HepG2 (cell line): ENCODE measurements at regions not wholly inside any gene's neighbourhood (a gene's known extent, or its start where the extent isn't known, plus 50 kb on each side); places are given as distances from the start of the nearest gene placed in this dataset.

Experiments used
- ATAC-seq: fragments of 200-7000 bp; cut with Tn5 transposase; 3 replicates; pipeline ENCODE4 v1.9.1; 2020; ENCODE audit warnings: mild to moderate bottlenecking, moderate library complexity
- BruUV-seq: library from RNA; stranded (reverse); fragments of 400-500 nt; replicated peaks from 2 replicates; lab custom pipeline; 2021; lab: Mats Ljungman, UMichigan
- CTCF ChIA-PET: fragments of 300-600 bp; formaldehyde crosslinking; extraction: SDS; loops from one replicate; lab custom pipeline; 2021; ENCODE audit warnings: low total read pairs, inconsistent platforms, low intra/inter-chr PET ratio; lab: Yijun Ruan, JAX
- POLR2A ChIA-PET: fragments of 350-600 bp; sonication (Branson Sonifier 250); formaldehyde crosslinking; loops from one replicate; lab custom pipeline; 2020; ENCODE audit warnings: antibody characterized with exemption, inconsistent platforms; lab: Yijun Ruan, JAX
- DNase-seq: peaks from one replicate; pipeline ENCODE4 v3.0.0-alpha.2; 2015; ENCODE audit warnings: low spot score
- FAIRE-seq: peaks from 3 replicates; lab custom pipeline; 2011; peaks lifted over from hg19 to GRCh38; lab: Jason Lieb, UNC
- H2AFZ ChIP-seq: one replicate; pipeline ENCODE4 v1.6.1; 2011; ENCODE audit warnings: low read length, inconsistent platforms
- H3K27ac ChIP-seq: fragments of 300-600 bp; 3 replicates; pipeline ENCODE4 v1.8.0; 2011; ENCODE audit warnings: mixed run types, mild to moderate bottlenecking, mixed read lengths, low read length, inconsistent platforms; ENCODE audit not compliant: insufficient read depth; ENCODE audit errors: extremely low read length
- H3K27me3 ChIP-seq, 2 experiments: fragments of 200-600 bp in 1 of 2; 2 replicates in 1 of 2; 3 replicates in 1 of 2; pipeline versions ENCODE4 v1.6.0 to v1.8.0; 2011; ENCODE audit warnings: low read length in 2 of 2, mild to moderate bottlenecking in 2 of 2, moderate library complexity in 2 of 2, inconsistent platforms in 1 of 2; ENCODE audit not compliant: insufficient read depth in 2 of 2, control insufficient read depth in 1 of 2
- H3K36me3 ChIP-seq, 2 experiments: fragments of 200-600 bp in 1 of 2; replicated peaks in 1 of 2; 2 replicates in 1 of 2; 3 replicates in 1 of 2; pipeline versions ENCODE4 v1.5.1 to v1.8.0; 2011; ENCODE audit warnings: low read length in 2 of 2, inconsistent platforms in 1 of 2; ENCODE audit not compliant: insufficient read depth in 2 of 2, control insufficient read depth in 1 of 2
- H3K4me1 ChIP-seq: 2 replicates; pipeline ENCODE4 v1.5.1; 2012; ENCODE audit warnings: low read length, inconsistent platforms; ENCODE audit not compliant: insufficient read depth
- H3K4me2 ChIP-seq: 2 replicates; pipeline ENCODE4 v1.6.0; 2011; ENCODE audit warnings: low read depth, low read length, inconsistent platforms
- H3K4me3 ChIP-seq, 3 experiments: fragments of 200-600 bp in 1 of 3; sonication (generic), shearing (Covaris generic) in 1 of 3; replicated peaks in 1 of 3; 2 replicates each; pipeline ENCODE4 v1.5.1; 2011 to 2016; ENCODE audit warnings: low read length in 3 of 3, inconsistent platforms in 2 of 3, low read depth in 2 of 3, mild to moderate bottlenecking in 2 of 3, control low read depth in 1 of 3, mixed read lengths in 1 of 3; ENCODE audit not compliant: insufficient read depth in 1 of 3
- H3K79me2 ChIP-seq: one replicate; pipeline ENCODE4 v1.6.1; 2011; ENCODE audit warnings: low read length, inconsistent platforms; ENCODE audit not compliant: insufficient read depth
- H3K9ac ChIP-seq: 2 replicates; pipeline ENCODE4 v1.6.0; 2011; ENCODE audit warnings: mild to moderate bottlenecking, low read depth, low read length, inconsistent platforms; ENCODE audit not compliant: insufficient read depth
- H3K9me3 ChIP-seq: 2 replicates; pipeline ENCODE4 v1.5.1; 2012; ENCODE audit warnings: mild to moderate bottlenecking, low read length
- H4K20me1 ChIP-seq: 2 replicates; pipeline ENCODE4 v1.6.0; 2011; ENCODE audit warnings: inconsistent platforms, mild to moderate bottlenecking, low read length, moderate library complexity; ENCODE audit not compliant: insufficient read depth
- ATRX ChIP-seq: sonication (generic); formaldehyde crosslinking; IDR thresholded peaks from 2 replicates; pipeline ENCODE4 v1.4.0; 2020; ENCODE audit warnings: missing genetic modification reagents, borderline replicate concordance
- CSRNP1 ChIP-seq: sonication (generic); formaldehyde crosslinking; IDR thresholded peaks from 2 replicates; pipeline ENCODE4 v1.8.1; 2023; ENCODE audit warnings: mild to moderate bottlenecking, missing genetic modification reagents
- FOSL1 ChIP-seq: sonication (generic); formaldehyde crosslinking; IDR thresholded peaks from 2 replicates; pipeline ENCODE4 v1.9.0; 2021; ENCODE audit warnings: missing genetic modification reagents, borderline replicate concordance
- HHEX ChIP-seq: IDR thresholded peaks from 2 replicates; pipeline ENCODE4 v1.6.1; 2016; ENCODE audit warnings: control low read depth
- IRX3 ChIP-seq: sonication (generic); formaldehyde crosslinking; IDR thresholded peaks from 2 replicates; pipeline ENCODE4 v1.8.1; 2023; ENCODE audit warnings: mild to moderate bottlenecking, low read depth, missing genetic modification reagents, borderline replicate concordance
- NBN ChIP-seq: fragments of 450-650 bp; conservative IDR thresholded peaks from 2 replicates; pipeline ENCODE4 v1.6.1; 2017
- NCOA5 ChIP-seq: sonication (generic); formaldehyde crosslinking; IDR thresholded peaks from 2 replicates; pipeline ENCODE4 v1.4.0; 2020; ENCODE audit warnings: missing genetic modification reagents
- NPAS2 ChIP-seq: sonication (generic); formaldehyde crosslinking; IDR thresholded peaks from 2 replicates; pipeline ENCODE4 v1.8.0; 2022; ENCODE audit warnings: mild to moderate bottlenecking, missing genetic modification reagents, borderline replicate concordance
- POLR2AphosphoS5 ChIP-seq: IDR thresholded peaks from 2 replicates; pipeline ENCODE4 v1.6.1; 2012; ENCODE audit warnings: low read depth, low read length
- SNAPC4 ChIP-seq: sonication (generic); formaldehyde crosslinking; IDR thresholded peaks from 2 replicates; pipeline ENCODE4 v1.4.0; 2020; ENCODE audit warnings: mild to moderate bottlenecking, missing genetic modification reagents
- YEATS2 ChIP-seq: sonication (generic); formaldehyde crosslinking; IDR thresholded peaks from 2 replicates; pipeline ENCODE4 v1.4.0; 2020; ENCODE audit warnings: missing genetic modification reagents, borderline replicate concordance
- ZFP91 ChIP-seq: sonication (generic); formaldehyde crosslinking; IDR thresholded peaks from 2 replicates; pipeline ENCODE4 v1.9.0; 2022; ENCODE audit warnings: missing genetic modification reagents, mild to moderate bottlenecking, borderline replicate concordance
- ZNF329 ChIP-seq: sonication (generic); formaldehyde crosslinking; IDR thresholded peaks from 2 replicates; pipeline ENCODE4 v1.9.0; 2021; ENCODE audit warnings: low read depth, mild to moderate bottlenecking, missing genetic modification reagents
- ZNF776 ChIP-seq: sonication (generic); formaldehyde crosslinking; IDR thresholded peaks from 2 replicates; pipeline ENCODE4 v1.4.0; 2020; ENCODE audit warnings: mild to moderate bottlenecking, missing genetic modification reagents
- WGBS: methylation state at CpG from one replicate; pipeline ENCODE4 v1.1.6; 2017; ENCODE audit warnings: low lambda C conversion rate; 5-methylcytosine and 5-hydroxymethylcytosine counted together
- in situ Hi-C: cut with HindIII; loops from 2 replicates; pipeline ENCODE4 v1.10.0; 2017; ENCODE audit warnings: low pct_unique_long_range_greater_than_20kb; ENCODE audit not compliant: extremely low pct_ligation_motif_present
- intact Hi-C: fragments of 100-400 bp; cut with micrococcal nuclease; formaldehyde crosslinking; loops from one replicate; pipeline ENCODE4 v1.10.0; 2022; ENCODE audit not compliant: unreplicated experiment

- no peak for TF ChIP-seq ZFP91 (CRISPR knock-in tag)
- TF ChIP-seq IRX3 (CRISPR knock-in tag), result no peak
- TF ChIP-seq ZNF329 (CRISPR knock-in tag), result no peak
- TF ChIP-seq FOSL1 (CRISPR knock-in tag), result no peak
- no peak for TF ChIP-seq NCOA5 (CRISPR knock-in tag)
- no peak for TF ChIP-seq NBN
- TF ChIP-seq POLR2AphosphoS5, result no peak
- TF ChIP-seq ZNF776 (CRISPR knock-in tag), result no peak
- no peak for TF ChIP-seq YEATS2 (CRISPR knock-in tag)
These were observed 305.0 kb upstream of the ERBB4 start (continued) for GRCh38 chr2:212843409-212844199.

- H3K79me2 ChIP-seq, result no peaks in the 10 kb centered on the region
- no peak for DNase-seq
- H3K4me1 ChIP-seq, result no peaks in the 10 kb centered on the region
- no peak overlapping the region for H3K4me3 ChIP-seq
- H4K20me1 ChIP-seq, result no peaks in the 10 kb centered on the region
- no peak overlapping the region for H3K9ac ChIP-seq
- CTCF ChIA-PET, result no interaction called here
- WGBS, result 3% methylated on average over 2 of the region's 2 CpGs
- in situ Hi-C loops, result no loop called here
- H2AFZ ChIP-seq, result no peak overlapping the region
- no peaks in the 10 kb centered on the region for H3K27me3 ChIP-seq
- no peaks in the 10 kb centered on the region for H3K36me3 ChIP-seq
- POLR2A ChIA-PET, result no interaction called here
- no peak for FAIRE-seq
- BruUV-seq, result no TSS peak
- H3K27ac ChIP-seq, result no peak overlapping the region
- no peak for ATAC-seq
- peaks cover 32% of the 10 kb centered on the region for H3K9me3 ChIP-seq
- H3K4me2 ChIP-seq, result no peak overlapping the region
- intact Hi-C loops, result no loop called here
- TF ChIP-seq SNAPC4 (CRISPR knock-in tag) (no peak), NPAS2 (CRISPR knock-in tag) (no peak), ATRX (CRISPR knock-in tag) (no peak), CSRNP1 (no peak), HHEX (CRISPR knock-in tag) (no peak)
These were observed 304.1 kb upstream of the ERBB4 start for GRCh38 chr2:212842544-212843185.
